Astrocyte of the hippocampus (primary cell): ENCODE measurements at regions not wholly inside any gene's neighbourhood (a gene's known extent, or its start where the extent isn't known, plus 50 kb on each side); places are given as distances from the start of the nearest gene placed in this dataset.
"Not testable (repeated sequence)": the region's sequence is repeated elsewhere in the genome, so short reads cannot be mapped to it uniquely, and the experiment has no call there.

Source experiments
- DNase-seq: peaks from one replicate; pipeline ENCODE4 v3.0.0; 2011; ENCODE audit warnings: low read depth, low spot score

- DNase-seq = no peak
Measured at GRCh38 chr6:4506223-4506622, 270.0 kb upstream of the CDYL start.

- no peak for DNase-seq
Measured at GRCh38 chr6:4504700-4505099, 271.5 kb upstream of the CDYL start.

GRCh38 chr6:4503700-4504099, 272.5 kb upstream of the CDYL start:
- no peak for DNase-seq

GRCh38 chr6:4496284-4496683, 279.9 kb upstream of the CDYL start:
- DNase-seq = no peak

- DNase-seq = no peak
Measured at GRCh38 chr6:4491501-4492260, 284.5 kb upstream of the CDYL start.

GRCh38 chr6:4489538-4489937, 286.7 kb upstream of the CDYL start:
- no peak for DNase-seq

GRCh38 chr6:4488389-4488788, 287.8 kb upstream of the CDYL start:
- DNase-seq = no peak

- DNase-seq = no peak
Measured at GRCh38 chr6:4487538-4487937, 288.7 kb upstream of the CDYL start.

GRCh38 chr6:4486568-4487315, 289.5 kb upstream of the CDYL start:
- DNase-seq = peak; percentile 34

GRCh38 chr6:4485735-4486134, 290.5 kb upstream of the CDYL start:
- no peak for DNase-seq

- no peak for DNase-seq
Measured at GRCh38 chr6:4482461-4482860, 293.7 kb upstream of the CDYL start.

- DNase-seq = no peak
Measured at GRCh38 chr6:4480788-4481735, 295.1 kb upstream of the CDYL start.

GRCh38 chr6:4478098-4478497, 298.1 kb upstream of the CDYL start:
- DNase-seq = no peak

- DNase-seq = no peak
Measured at GRCh38 chr6:4474810-4475209, 301.4 kb upstream of the CDYL start.

- no peak for DNase-seq
Measured at GRCh38 chr6:4472969-4473642, 303.1 kb upstream of the CDYL start.

GRCh38 chr6:4472222-4472621, 304.0 kb upstream of the CDYL start:
- no peak for DNase-seq

GRCh38 chr6:4471515-4471914, 304.7 kb upstream of the CDYL start:
- DNase-seq = not testable (repeated sequence)

- DNase-seq = no peak
Measured at GRCh38 chr6:4470698-4471210, 305.4 kb upstream of the CDYL start.

- no peak for DNase-seq
Measured at GRCh38 chr6:4466769-4467480, 309.3 kb upstream of the CDYL start.

- DNase-seq = peak; percentile 60
Measured at GRCh38 chr6:4466261-4466660, 309.9 kb upstream of the CDYL start.

- no peak for DNase-seq
Measured at GRCh38 chr6:4464638-4465037, 311.6 kb upstream of the CDYL start.
